Esophagus muscularis mucosa (tissue), 4 donors: ENCODE measurements at regions not wholly inside any gene's neighbourhood (a gene's known extent, or its start where the extent isn't known, plus 50 kb on each side); places are given as distances from the start of the nearest gene placed in this dataset.

Source experiments
- DNase-seq: peaks from one replicate; pipeline ENCODE4 v3.0.0-alpha.2; 2017; ENCODE audit errors: extremely low spot score
- H3K27ac ChIP-seq, 4 donors: fragments of 200-600 bp; sonication (generic); replicated peaks in 1 of 4; 1 replicate in 3 of 4; 2 replicates in 1 of 4; pipeline ENCODE4 v1.5.1; 2016 to 2019; ENCODE audit warnings: mild to moderate bottlenecking in 1 of 4
- H3K27me3 ChIP-seq, 4 donors: fragments of 200-600 bp; sonication (generic); one replicate each; pipeline versions ENCODE4 v1.5.1 to v1.6.0; 2016 to 2019
- H3K36me3 ChIP-seq, 4 donors: fragments of 200-600 bp; sonication (generic); one replicate each; pipeline ENCODE4 v1.5.1; 2016 to 2019
- H3K4me1 ChIP-seq, 4 donors: fragments of 200-600 bp; sonication (generic); one replicate each; pipeline ENCODE4 v1.5.1; 2016 to 2019
- H3K4me3 ChIP-seq, 4 donors: fragments of 200-600 bp; sonication (generic); 1 replicate in 2 of 4; 2 replicates in 2 of 4; pipeline ENCODE4 v1.5.1; 2016 to 2019; ENCODE audit warnings: mild to moderate bottlenecking in 4 of 4, moderate library complexity in 1 of 4
- H3K9me3 ChIP-seq, 4 donors: fragments of 200-600 bp; sonication (generic); 1 replicate in 3 of 4; 2 replicates in 1 of 4; pipeline ENCODE4 v1.5.1; 2016 to 2019
- EP300 ChIP-seq: sonication (generic); formaldehyde crosslinking; IDR thresholded peaks from one replicate; pipeline ENCODE4 v1.6.1; 2017; ENCODE audit warnings: antibody characterized with exemption
- POLR2A ChIP-seq: fragments of 450-650 bp; IDR thresholded peaks from one replicate; pipeline ENCODE4 v1.6.1; 2017; ENCODE audit warnings: antibody characterized with exemption, moderate library complexity, mild to moderate bottlenecking, low read depth
- POLR2AphosphoS5 ChIP-seq, 2 donors: sonication (generic); formaldehyde crosslinking; IDR thresholded peaks; one replicate each; pipeline ENCODE4 v1.6.1; 2017; ENCODE audit warnings: antibody characterized with exemption in 2 of 2
- WGBS: methylation state at CpG from one replicate; pipeline ENCODE4 v1.1.5; 2018; 5-methylcytosine and 5-hydroxymethylcytosine counted together
- intact Hi-C: fragments of 100-400 bp; cut with DNase I; formaldehyde crosslinking; loops from one replicate; pipeline ENCODE4 v1.15.1; 2023
- TF ChIP-seq, protein P1 (sequence below), 3 experiments: fragments of 200-600 bp in 2 of 3; fragments of 450-650 bp in 1 of 3; sonication (generic) in 2 of 3; IDR thresholded peaks; one replicate each; pipeline ENCODE4 v1.5.1; 2017 to 2019; ENCODE audit warnings: antibody characterized with exemption in 3 of 3, mild to moderate bottlenecking in 2 of 3, moderate library complexity in 1 of 3

GRCh38 chr2:220041447-220041846, 414.0 kb downstream of the SLC4A3 start:
- 72% methylated on average over 9 of the region's 9 CpGs for WGBS
- no peak for DNase-seq
- no peak overlapping the region for H3K4me3 ChIP-seq
- H3K4me1 ChIP-seq: no peaks in the 10 kb centered on the region
- TF ChIP-seq POLR2AphosphoS5 (IDR thresholded peaks at IDR 0.05) (no peak), POLR2A (no peak), EP300 (no peak)
- TF ChIP-seq, protein P1, sequence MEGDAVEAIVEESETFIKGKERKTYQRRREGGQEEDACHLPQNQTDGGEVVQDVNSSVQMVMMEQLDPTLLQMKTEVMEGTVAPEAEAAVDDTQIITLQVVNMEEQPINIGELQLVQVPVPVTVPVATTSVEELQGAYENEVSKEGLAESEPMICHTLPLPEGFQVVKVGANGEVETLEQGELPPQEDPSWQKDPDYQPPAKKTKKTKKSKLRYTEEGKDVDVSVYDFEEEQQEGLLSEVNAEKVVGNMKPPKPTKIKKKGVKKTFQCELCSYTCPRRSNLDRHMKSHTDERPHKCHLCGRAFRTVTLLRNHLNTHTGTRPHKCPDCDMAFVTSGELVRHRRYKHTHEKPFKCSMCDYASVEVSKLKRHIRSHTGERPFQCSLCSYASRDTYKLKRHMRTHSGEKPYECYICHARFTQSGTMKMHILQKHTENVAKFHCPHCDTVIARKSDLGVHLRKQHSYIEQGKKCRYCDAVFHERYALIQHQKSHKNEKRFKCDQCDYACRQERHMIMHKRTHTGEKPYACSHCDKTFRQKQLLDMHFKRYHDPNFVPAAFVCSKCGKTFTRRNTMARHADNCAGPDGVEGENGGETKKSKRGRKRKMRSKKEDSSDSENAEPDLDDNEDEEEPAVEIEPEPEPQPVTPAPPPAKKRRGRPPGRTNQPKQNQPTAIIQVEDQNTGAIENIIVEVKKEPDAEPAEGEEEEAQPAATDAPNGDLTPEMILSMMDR (IDR thresholded peaks at IDR 0.05): no peak
- no peaks in the 10 kb centered on the region for H3K9me3 ChIP-seq
- H3K27me3 ChIP-seq: no peaks in the 10 kb centered on the region
- intact Hi-C loops: no loop called here
- no peak overlapping the region for H3K27ac ChIP-seq
- no peaks in the 10 kb centered on the region for H3K36me3 ChIP-seq

DNA sequence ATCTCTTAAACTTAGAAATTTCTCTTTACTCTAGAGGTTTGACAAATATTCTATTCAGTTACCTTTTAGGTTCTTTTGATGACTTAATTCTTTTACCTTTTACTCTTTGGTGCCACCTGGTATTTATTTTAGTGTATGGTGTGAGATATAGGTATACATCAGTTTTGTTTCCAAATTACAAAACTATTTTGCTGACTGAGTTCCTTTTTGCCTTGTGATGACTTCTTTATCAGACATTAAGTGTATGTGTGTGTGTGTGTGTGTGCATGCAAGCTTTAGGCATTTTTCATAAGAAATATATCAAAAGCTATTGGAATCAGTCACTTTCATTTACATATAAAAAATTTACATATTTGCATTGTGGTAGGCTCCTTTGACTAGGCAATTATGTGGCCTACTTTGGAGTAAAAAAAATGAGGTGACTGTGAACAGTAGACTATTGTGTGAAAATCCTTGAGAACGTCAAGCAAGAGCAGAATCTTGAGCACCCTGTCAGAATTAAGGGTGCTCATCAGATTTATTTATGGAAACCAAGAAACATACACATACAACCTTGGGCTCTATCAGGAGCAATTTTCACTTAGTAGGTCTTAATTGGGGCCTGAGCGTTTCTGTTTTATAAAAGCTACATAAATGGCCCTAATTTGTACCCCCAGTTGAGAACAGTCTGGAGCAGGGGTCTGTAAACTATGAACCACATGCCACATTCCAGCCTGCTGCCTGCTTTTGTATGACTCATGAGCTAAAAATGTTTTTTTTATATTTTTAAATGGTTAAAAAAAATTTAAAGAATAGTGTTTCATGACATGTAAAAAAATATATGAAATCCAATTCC, 415.9 kb downstream of the SLC4A3 start:
- Histone ChIP-seq H3K27me3 (no peaks in the 10 kb centered on the region), H3K4me3 (no peak overlapping the region), H3K36me3 (no peaks in the 10 kb centered on the region), H3K4me1 (no peaks in the 10 kb centered on the region), H3K9me3 (no peaks in the 10 kb centered on the region), H3K27ac (no peak overlapping the region)
- intact Hi-C loops: no loop called here
- DNase-seq: no peak
- TF ChIP-seq, protein P1 (IDR thresholded peaks at IDR 0.05): no peak
- TF ChIP-seq EP300 (no peak), POLR2A (no peak), POLR2AphosphoS5 (IDR thresholded peaks at IDR 0.05) (no peak)
- 66% methylated on average over 2 of the region's 2 CpGs for WGBS

GRCh38 chr2:220043990-220044335, 416.5 kb downstream of the SLC4A3 start:
- Histone ChIP-seq H3K27me3 (no peaks in the 10 kb centered on the region), H3K9me3 (no peaks in the 10 kb centered on the region), H3K4me3 (no peak overlapping the region), H3K27ac (no peak overlapping the region), H3K36me3 (no peaks in the 10 kb centered on the region), H3K4me1 (no peaks in the 10 kb centered on the region)
- TF ChIP-seq, protein P1 (IDR thresholded peaks at IDR 0.05): no peak
- TF ChIP-seq POLR2A (no peak), POLR2AphosphoS5 (IDR thresholded peaks at IDR 0.05) (no peak)
- DNase-seq: no peak
- 76% methylated on average over 3 of the region's 3 CpGs for WGBS
- intact Hi-C loops: no loop called here

DNA sequence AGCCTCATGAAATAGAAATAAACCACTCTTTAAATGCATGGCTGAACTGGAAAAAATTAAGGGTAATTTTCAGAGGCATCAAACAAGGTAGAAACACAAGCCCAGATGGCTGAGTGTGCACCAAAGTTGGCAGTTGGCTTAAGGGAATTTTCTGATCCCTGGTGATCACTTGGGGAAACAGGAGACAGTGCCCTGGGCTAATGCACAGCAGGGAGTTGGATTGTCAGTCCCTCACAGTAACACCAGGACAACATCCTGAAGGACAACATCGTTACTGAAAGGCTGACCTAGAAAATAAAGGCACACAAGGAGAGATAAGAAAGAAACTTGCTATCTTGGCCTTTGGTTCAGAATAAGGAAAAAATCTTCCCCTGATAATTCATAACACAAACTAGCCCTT, 417.0 kb downstream of the SLC4A3 start:
- no peak for DNase-seq
- WGBS: 31% methylated on average over 1 of the region's 1 CpG
- Histone ChIP-seq H3K4me3 (no peak overlapping the region), H3K4me1 (no peaks in the 10 kb centered on the region), H3K9me3 (no peaks in the 10 kb centered on the region), H3K36me3 (no peaks in the 10 kb centered on the region), H3K27ac (no peak overlapping the region), H3K27me3 (no peaks in the 10 kb centered on the region)
- TF ChIP-seq POLR2AphosphoS5 (IDR thresholded peaks at IDR 0.05) (no peak), POLR2A (no peak), EP300 (no peak)
- TF ChIP-seq, protein P1 (IDR thresholded peaks at IDR 0.05): no peak
- intact Hi-C loops: no loop called here

- 83% methylated on average over 2 of the region's 2 CpGs for WGBS
- Histone ChIP-seq H3K4me1 (no peaks in the 10 kb centered on the region), H3K36me3 (no peaks in the 10 kb centered on the region), H3K27ac (no peak overlapping the region), H3K9me3 (no peaks in the 10 kb centered on the region), H3K27me3 (no peaks in the 10 kb centered on the region), H3K4me3 (no peak overlapping the region)
- intact Hi-C loops: no loop called here
- TF ChIP-seq POLR2A (no peak), EP300 (no peak), POLR2AphosphoS5 (IDR thresholded peaks at IDR 0.05) (no peak)
- TF ChIP-seq, protein P1 (IDR thresholded peaks at IDR 0.05): no peak
- no peak for DNase-seq
These were observed 419.1 kb downstream of the SLC4A3 start for GRCh38 chr2:220046507-220046906.
